DMS53 treated with DMSO at 0.1 percent for 48 hours (cell line): ENCODE measurements at regions not wholly inside any gene's neighbourhood (a gene's known extent, or its start where the extent isn't known, plus 50 kb on each side); places are given as distances from the start of the nearest gene placed in this dataset.

ENCODE experiments used
- DNase-seq: peaks from one replicate; lab custom pipeline; 2025; ENCODE audit not compliant: unreplicated experiment; lab: John Stamatoyannopoulos, UW

DNA sequence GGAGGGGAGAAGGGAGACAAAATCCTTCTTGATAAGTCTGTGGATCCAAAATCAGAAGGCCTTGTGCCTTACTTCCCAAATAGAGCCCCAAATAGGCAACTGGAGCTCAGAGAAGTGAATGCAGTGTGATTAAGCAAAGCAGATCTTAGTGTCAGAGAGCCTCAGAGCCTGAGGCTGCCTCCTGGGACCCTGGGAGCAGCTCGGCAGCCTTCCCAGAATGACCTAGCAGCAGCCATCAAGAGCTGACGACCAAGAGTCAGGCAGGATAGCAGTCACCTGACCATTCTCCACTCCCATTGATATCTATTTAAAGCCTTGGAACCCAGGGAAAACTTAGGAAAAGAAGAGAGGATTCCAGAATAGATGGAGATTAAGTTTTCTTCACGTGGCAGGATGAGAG lies 78.0 kb upstream of the SMYD2 start:
- no peak for DNase-seq

DNA sequence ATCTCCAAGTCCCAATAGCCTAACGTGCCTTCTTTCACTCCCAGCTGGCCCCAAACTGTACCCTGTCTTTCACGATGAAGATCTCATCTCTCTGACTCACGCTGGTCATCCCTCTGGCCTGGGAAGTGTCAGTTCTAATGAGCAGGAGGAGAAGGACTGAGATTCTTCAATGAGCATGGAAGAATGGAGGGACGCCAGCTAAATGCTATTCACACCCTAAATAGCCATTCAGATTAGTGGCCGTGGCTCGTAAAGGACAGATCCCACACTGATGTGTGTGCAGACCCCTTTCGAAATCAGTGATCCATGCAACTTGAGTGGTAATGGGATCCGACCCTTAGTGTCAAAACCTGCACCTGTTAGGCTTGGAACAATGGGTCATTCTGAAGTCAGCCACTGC lies 75.9 kb upstream of the SMYD2 start:
- peak; percentile 64 for DNase-seq

DNA sequence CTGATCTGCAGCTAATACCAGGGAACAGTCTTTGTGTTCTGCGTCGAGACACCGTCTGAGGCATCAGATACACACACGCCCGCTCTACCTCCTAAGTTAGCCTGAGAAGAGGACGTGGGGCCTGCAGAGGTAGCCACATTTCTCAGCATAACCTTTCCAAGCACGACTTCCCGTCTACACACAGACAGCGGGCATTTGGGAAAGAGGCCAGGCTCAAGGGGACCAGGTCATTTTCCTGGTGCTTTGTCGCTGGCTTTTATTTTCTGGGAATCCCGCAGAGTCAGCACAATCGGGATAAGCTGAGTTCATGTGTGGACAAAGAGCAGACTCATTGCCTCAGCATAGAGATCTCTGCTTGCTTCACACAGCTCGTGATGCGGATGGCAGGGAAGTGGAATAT lies 72.5 kb upstream of the SMYD2 start:
- no peak for DNase-seq

DNA sequence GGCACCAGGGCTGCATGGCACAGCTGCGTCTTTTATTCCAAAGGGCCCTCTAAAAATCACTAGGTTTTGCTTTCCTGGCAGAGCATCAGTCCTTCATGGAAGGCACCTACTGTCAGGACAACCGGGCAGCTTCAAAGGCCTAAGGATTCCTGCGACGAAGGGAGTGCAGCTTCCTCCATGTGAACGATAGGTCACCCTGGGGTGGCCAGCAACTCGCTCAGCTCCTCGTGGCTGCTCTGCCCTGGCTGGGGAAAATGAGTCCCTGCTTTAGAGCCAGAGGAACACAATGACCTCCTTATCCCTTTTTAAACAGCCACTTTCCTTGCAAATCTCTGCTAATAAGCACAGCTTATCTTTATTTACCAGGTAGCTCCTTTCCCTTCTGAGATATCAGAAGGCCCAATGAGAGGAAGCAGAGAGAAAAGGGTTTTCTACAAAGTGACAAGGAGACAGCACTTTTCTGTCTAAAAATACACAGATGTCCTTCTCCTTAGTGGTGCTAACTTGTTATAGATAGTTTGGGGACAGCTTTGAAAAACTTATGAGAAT lies 71.6 kb upstream of the SMYD2 start:
- DNase-seq = no peak

DNA sequence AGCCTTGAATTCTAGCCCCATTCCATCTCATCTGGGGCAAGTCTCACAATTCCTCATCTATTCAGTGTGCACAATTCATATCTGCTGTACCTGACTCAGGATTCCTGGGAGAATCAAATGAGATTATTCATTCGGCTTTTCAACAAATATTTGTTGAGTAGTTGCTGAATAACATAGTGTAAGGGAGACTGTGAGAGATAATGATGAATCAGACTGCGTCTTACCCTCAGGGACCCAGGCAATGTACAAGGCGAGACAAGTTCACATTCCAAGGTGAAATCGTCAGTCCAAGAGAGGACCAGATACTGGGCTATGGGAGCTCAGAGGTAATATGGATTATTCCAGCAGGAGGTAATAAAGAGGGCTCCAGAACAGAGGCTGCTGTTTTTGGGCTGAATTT lies 67.8 kb upstream of the SMYD2 start:
- DNase-seq = no peak

DNA sequence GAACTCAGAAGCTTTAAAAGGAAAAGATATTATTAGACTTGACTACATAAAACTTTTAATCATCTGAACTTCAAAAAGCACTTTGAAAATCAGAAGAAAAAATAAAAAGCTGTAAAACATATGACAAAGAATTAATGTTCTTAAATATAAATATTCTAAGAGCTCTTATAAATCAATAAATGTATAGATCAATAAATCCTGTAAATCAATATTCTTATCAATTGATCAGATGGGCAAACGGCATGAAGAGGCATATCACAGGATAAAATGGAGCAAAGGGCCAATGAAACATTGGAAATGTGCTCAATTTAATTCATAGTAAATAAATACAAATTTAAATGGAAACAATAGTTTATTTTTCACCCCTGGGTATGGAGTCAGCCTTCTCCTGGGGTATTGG lies 66.1 kb upstream of the SMYD2 start:
- DNase-seq = no peak

DNA sequence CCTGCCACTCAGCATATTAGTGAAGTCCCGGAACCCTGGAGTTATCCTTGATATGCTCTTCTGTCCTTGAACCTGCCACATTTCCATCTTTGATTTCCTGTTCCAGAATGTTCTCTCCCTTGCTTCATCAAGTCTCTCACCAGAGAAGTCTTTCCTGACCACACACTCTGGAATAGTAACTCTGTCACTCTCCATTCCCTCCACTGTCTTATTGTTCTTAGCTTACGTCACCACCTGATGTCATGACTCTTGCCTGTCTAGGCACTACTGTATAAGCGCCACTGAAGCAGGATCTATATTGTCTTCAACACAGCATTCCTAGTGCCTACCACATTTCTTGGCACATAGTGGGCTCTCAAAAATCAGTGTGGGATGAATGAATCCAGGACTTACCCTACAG lies 65.4 kb upstream of the SMYD2 start:
- no peak for DNase-seq

DNA sequence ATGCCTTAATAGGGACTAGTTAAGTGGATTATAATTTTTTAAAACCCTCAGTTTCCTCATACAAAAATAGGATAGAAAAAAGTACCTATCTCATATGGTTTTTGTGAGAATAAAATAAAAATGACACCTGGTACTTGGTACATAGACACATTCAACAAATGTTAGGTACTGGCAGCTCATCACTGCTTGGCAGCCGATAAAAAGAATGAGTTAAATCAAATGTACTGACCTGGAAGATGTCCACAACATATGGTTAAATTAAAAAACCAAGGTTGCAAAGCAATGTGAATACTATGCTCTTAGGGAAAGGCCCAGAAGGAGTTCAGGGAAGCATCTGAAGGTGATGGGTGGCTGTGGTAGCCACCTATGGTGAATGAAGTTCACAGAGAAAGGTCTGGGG lies 64.9 kb upstream of the SMYD2 start:
- DNase-seq = no peak

DNA sequence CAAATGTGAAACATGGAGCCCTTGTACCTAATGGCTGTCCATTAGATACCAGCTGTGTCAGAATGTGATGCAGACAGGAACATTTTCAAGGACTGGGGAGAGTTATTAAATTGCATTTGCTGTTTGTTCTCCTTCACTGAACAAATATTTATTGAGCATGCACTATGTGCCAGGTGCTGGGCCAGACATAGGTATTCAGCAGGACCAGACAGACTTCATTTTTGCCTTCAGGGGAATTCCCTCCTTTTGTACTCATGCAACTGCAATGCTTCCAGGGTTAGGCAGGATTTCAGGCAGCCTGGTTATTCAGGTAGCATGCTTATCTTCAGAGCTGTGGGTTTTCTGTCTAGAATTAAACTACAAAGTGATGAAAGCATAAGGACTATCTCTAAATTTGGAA lies 64.2 kb upstream of the SMYD2 start:
- DNase-seq = peak; percentile 96

DNA sequence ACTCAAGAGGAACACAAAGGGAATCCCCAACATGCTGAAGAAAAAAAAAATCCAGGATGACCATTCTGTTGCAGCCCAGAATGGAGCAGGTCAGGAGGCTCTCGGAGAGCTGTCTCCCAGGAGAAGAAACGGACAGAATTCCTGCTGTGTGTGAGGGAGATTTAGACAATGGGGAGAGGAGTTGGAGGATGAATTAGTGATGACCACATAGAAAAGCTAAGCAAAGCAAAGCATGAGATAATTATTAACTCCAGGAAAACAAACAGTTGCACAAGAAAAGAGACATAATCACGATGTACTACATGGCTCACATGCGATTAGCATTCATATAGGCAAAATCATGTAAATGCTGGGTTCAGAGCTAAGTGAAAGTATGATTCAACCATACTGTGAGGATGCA lies 61.1 kb upstream of the SMYD2 start:
- peak; percentile 83 for DNase-seq

DNA sequence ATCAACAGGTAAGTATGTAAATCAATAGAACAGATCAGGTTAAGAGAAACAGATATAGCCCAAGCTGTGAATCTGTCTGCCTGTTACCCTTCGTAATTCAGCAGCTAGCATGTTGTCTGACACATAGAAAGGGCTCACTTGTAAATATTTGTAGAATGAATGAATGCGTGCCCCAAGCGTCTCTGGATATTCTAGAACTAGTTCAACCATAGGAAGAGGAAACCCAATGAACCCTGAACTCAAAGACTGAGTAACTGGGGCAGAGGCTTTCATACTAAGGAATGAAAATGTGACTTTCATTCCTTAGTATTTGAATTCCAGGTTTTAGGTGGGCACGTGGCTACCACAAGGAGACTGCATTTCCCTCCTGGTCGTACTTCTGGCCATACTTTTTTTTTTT lies 60.1 kb upstream of the SMYD2 start:
- peak; percentile 83 for DNase-seq

DNA sequence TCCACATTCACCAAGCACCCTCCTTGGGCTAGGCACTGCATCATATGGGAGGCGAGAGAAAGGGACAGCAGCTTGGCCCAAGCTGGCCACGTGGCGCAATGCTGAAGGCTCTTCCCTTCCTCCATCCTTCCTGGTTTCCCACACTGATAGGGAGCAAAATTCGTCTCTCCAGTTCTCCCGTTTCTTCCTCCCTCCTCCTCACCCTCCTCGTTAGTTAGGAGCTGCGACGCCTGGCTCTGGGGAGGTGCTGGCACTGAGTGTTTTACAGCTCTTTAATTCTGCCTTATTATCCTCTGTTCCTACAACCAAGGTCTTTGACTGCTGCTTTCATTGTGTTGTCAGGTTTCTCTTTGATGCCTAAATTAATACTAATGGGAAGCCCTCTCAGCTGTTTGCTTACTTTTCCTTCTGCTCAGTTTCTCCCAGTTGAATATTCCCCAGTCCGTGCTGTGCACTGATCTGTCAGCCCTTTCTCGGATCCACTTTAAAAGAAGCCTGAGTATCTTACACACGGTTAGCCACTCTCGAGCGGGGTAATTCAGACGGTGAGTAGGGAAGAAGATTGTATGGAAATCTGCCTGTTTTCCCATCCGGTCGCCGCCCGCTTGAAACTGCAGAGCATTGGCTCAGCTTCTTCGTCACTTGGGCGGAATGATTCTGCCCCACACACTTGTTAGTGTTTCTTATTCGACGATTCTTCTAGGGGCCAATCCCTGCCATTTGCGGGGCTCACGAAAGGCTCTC lies 56.2 kb upstream of the SMYD2 start:
- no peak for DNase-seq

DNA sequence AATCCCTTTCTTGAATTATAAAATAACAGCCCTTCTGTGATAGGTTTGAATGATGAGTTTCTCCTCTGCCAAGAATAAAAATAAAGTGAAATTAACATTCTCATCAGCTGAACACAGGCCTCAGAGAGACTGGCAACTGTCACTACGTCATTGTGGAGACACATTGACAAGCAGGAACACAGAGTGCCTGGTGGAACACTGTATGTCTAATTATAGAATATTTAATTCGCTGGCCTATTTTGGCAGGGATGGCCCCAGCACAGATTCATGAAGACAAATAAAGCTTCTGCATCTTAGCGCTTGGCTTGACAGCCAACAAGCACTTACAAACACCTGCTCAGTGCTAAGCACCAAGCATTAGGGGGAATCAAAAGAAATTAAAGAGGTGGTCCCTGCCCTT lies 52.0 kb upstream of the SMYD2 start:
- no peak for DNase-seq

DNA sequence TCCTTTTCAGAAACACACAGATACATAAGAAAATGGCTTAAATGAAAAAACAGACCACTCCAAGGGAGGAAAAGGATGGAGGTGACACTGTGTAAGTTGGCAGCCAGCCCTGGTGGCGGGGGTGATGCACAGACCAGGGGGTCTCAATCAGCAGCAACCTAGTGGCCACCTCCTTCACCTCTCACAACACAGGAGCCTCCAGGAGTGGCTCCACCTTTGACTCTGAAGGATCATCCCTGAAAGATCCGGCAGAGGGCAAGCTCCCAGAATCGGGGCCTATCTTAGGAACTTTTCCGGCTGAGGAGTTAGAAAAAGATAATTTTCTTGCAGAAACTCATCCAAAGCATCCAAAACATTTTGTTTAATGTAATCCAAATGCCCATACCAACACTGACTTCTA lies 51.2 kb upstream of the SMYD2 start:
- no peak for DNase-seq
